Mammary epithelial cell (primary cell): ENCODE measurements at regions not wholly inside any gene's neighbourhood (a gene's known extent, or its start where the extent isn't known, plus 50 kb on each side); places are given as distances from the start of the nearest gene placed in this dataset.

Experiments
- EZH2 ChIP-seq: IDR thresholded peaks from 2 replicates; pipeline ENCODE4 v1.6.1; 2012; ENCODE audit warnings: low read length, inconsistent platforms, borderline replicate concordance
- TF ChIP-seq, protein P1 (sequence below), 2 donors: IDR thresholded peaks in 1 of 2; conservative IDR thresholded peaks in 1 of 2; 2 replicates each; pipeline ENCODE4 v1.5.1; 2011 to 2012; ENCODE audit warnings: inconsistent platforms in 2 of 2, low read length in 2 of 2, mild to moderate bottlenecking in 2 of 2, control low read depth in 1 of 2, low read depth in 1 of 2; ENCODE audit not compliant: insufficient read depth in 1 of 2; ENCODE audit errors: extremely low read depth in 1 of 2

DNA sequence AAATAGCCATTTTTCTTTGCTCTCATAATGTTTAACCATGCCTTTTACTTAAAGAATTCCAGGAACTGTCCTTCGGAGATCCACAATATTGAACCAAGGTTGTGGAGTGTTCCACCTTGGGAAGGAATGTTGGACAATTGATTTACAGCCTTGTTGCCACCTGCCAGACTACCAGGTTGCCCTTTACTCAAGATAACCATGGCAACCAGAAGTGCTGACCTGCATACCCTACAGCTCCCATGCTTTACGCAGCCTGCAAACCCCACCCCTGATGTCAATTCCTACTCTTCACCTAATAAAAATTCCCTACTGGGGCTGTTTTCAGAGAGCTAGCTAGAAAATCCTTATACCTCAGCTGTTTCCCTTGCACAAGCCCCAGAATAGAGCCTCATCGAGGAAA is 151.0 kb upstream of the RXFP2 start:
- TF ChIP-seq, protein P1, sequence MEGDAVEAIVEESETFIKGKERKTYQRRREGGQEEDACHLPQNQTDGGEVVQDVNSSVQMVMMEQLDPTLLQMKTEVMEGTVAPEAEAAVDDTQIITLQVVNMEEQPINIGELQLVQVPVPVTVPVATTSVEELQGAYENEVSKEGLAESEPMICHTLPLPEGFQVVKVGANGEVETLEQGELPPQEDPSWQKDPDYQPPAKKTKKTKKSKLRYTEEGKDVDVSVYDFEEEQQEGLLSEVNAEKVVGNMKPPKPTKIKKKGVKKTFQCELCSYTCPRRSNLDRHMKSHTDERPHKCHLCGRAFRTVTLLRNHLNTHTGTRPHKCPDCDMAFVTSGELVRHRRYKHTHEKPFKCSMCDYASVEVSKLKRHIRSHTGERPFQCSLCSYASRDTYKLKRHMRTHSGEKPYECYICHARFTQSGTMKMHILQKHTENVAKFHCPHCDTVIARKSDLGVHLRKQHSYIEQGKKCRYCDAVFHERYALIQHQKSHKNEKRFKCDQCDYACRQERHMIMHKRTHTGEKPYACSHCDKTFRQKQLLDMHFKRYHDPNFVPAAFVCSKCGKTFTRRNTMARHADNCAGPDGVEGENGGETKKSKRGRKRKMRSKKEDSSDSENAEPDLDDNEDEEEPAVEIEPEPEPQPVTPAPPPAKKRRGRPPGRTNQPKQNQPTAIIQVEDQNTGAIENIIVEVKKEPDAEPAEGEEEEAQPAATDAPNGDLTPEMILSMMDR (conservative IDR thresholded peaks at IDR 0.05 in 1 of 2, IDR thresholded peaks at IDR 0.05 in 1 of 2; ENCODE audit: extremely low read depth in 1 of 2, insufficient read depth in 1 of 2, low read depth in 1 of 2, low read length in 2 of 2), result no peak
- no peak for TF ChIP-seq EZH2
